Vagina (tissue), 2 donors: ENCODE measurements at regions not wholly inside any gene's neighbourhood (a gene's known extent, or its start where the extent isn't known, plus 50 kb on each side); places are given as distances from the start of the nearest gene placed in this dataset.

Source experiments
- CTCF ChIP-seq, 3 experiments: fragments of 450-650 bp in 2 of 3; fragments of 200-600 bp in 1 of 3; sonication (generic) in 1 of 3; IDR thresholded peaks; one replicate each; pipeline ENCODE4 v1.5.1; 2017 to 2019; ENCODE audit warnings: antibody characterized with exemption in 3 of 3, mild to moderate bottlenecking in 2 of 3, moderate library complexity in 2 of 3
- POLR2A ChIP-seq, 2 donors: fragments of 450-650 bp; IDR thresholded peaks; one replicate each; pipeline ENCODE4 v1.6.1; 2017; ENCODE audit warnings: antibody characterized with exemption in 2 of 2, mild to moderate bottlenecking in 2 of 2, moderate library complexity in 2 of 2

GRCh38 chr10:31081937-31082840 lies 50.5 kb upstream of the ZNF438 start:
- TF ChIP-seq POLR2A (IDR thresholded peaks at IDR 0.05) = no peak
- no peak for TF ChIP-seq CTCF (IDR thresholded peaks at IDR 0.05)
